Memory B cell (primary cell): ENCODE measurements at regions not wholly inside any gene's neighbourhood (a gene's known extent, or its start where the extent isn't known, plus 50 kb on each side); places are given as distances from the start of the nearest gene placed in this dataset.

ENCODE experiments used
- ATAC-seq: fragments of 150-1000 bp; cut with Tn5 transposase; 2 replicates; pipeline ENCODE4 v1.10.0; 2021; ENCODE audit warnings: low read depth, mild to moderate bottlenecking, moderate library complexity
- DNase-seq, 2 donors: peaks; one replicate each; pipeline ENCODE4 v3.0.0; 2022; ENCODE audit warnings: low spot score in 2 of 2
- H3K27ac Mint-ChIP-seq: one replicate; pipeline ENCODE4 v1.8.0; 2022; ENCODE audit warnings: mild to moderate bottlenecking, moderate library complexity, mixed read lengths
- H3K27me3 Mint-ChIP-seq: one replicate; pipeline ENCODE4 v1.8.0; 2022; ENCODE audit warnings: mixed read lengths
- H3K36me3 Mint-ChIP-seq: one replicate; pipeline ENCODE4 v1.8.0; 2022; ENCODE audit warnings: mild to moderate bottlenecking, mixed read lengths
- H3K4me1 Mint-ChIP-seq: one replicate; pipeline ENCODE4 v1.8.0; 2022; ENCODE audit warnings: mixed read lengths
- H3K4me3 Mint-ChIP-seq: one replicate; pipeline ENCODE4 v1.8.0; 2022; ENCODE audit warnings: mild to moderate bottlenecking, moderate library complexity, mixed read lengths
- H3K9me3 Mint-ChIP-seq: one replicate; pipeline ENCODE4 v1.8.0; 2022; ENCODE audit warnings: mixed read lengths

DNA sequence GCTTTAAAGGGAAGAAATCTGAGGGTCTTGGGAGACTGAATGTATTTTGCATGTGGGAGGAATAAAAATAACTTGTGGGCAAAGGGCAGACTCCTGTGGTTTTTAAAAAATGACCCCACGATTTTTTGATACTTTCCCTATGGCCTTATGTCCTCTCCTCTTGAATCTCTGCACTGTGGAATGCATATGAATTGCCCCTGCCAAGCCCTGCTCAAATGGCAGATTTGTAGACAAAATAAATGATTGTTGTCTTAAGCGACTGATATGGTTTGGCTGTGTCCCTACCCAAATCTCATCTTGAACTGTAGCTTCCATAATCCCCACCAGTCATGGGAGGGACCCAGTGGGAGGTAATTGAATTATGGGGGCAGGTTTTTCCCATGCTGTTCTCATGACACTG is 223.8 kb downstream of the DACT1 start:
- Mint-ChIP-seq H3K36me3 (peaks cover 3% of the 10 kb centered on the region), H3K27ac (no peak overlapping the region), H3K4me1 (no peaks in the 10 kb centered on the region), H3K27me3 (peaks cover 10% of the 10 kb centered on the region), H3K4me3 (no peak overlapping the region), H3K9me3 (peaks cover 18% of the 10 kb centered on the region)
- no peak for ATAC-seq
- DNase-seq: no peak

DNA sequence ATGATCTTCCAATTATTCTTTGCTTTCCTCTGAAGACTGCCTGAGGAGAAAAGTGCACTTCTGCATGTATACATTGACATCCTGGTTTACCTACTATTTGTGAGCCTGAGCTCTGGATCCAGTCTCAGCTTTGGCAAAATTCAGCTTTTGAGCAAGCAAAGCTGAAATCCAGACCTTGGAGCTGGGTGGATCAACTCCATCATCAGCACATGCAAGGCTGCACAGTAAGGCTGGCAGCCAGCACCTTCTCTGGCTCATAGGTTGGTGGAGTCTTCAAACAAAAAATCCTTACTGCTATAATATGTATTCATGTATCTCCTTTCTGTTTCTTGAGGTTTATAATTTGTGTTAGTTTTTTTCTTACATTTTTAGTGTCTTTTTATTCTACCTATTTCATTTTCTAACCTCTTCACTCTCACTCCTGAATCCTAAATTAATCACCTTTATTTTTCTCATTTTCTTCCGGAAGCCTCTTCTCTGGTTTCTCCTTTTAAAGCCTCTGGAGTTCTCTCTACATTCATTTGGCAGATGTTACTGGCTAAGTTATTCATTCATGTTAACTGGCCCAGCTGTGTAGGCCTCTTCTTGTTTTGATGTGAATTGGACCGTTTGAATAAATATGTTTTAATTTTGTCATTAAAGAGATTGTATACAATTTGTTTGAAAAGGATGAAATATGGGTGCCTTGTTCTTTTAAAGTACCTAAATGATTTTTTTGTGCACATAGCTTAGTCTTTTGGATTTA is 224.8 kb downstream of the DACT1 start:
- Mint-ChIP-seq H3K4me1 (no peaks in the 10 kb centered on the region), H3K4me3 (no peak overlapping the region), H3K27ac (no peak overlapping the region), H3K36me3 (peaks cover 3% of the 10 kb centered on the region), H3K9me3 (peaks cover 14% of the 10 kb centered on the region), H3K27me3 (peaks cover 10% of the 10 kb centered on the region)
- no peak for DNase-seq
- no peak for ATAC-seq

DNA sequence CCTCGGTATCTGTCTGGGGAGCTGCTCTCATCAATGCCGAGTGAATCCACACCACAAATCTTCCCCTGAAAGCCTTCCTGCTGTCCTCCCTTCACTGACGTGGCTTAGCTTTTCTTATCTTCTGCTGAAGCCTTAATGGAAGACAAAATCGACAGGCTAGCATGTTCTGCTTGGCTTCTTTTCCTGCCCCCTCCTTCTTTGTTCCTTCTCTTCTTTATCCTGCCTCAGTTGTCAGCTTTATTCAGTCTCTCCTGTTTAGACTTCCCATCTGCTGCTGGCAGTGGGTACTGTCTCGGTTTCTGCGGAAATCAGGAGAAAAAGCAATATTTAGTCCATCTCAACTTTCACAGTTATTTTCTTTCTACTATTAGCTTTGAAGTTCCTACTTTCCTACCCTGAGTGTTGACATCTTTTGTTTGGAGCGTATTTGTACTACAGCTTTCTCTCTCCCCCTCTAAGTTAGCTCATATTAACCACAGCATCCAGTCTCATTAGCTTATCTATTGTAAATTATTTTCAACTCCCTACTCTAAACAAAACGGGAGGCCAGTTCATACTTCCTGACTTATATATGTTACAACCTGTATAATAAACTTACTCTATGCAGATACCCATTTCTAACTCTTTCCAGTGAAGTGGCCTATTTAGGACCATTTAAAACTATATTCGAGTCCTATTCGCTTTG is 226.0 kb downstream of the DACT1 start:
- DNase-seq (no peak), ATAC-seq (no peak)
- no peaks in the 10 kb centered on the region for H3K4me1 Mint-ChIP-seq
- peaks cover 12% of the 10 kb centered on the region for H3K27me3 Mint-ChIP-seq
- H3K36me3 Mint-ChIP-seq: peaks cover 3% of the 10 kb centered on the region
- no peak overlapping the region for H3K4me3 Mint-ChIP-seq
- H3K27ac Mint-ChIP-seq: no peak overlapping the region
- H3K9me3 Mint-ChIP-seq: peaks cover 7% of the 10 kb centered on the region

DNA sequence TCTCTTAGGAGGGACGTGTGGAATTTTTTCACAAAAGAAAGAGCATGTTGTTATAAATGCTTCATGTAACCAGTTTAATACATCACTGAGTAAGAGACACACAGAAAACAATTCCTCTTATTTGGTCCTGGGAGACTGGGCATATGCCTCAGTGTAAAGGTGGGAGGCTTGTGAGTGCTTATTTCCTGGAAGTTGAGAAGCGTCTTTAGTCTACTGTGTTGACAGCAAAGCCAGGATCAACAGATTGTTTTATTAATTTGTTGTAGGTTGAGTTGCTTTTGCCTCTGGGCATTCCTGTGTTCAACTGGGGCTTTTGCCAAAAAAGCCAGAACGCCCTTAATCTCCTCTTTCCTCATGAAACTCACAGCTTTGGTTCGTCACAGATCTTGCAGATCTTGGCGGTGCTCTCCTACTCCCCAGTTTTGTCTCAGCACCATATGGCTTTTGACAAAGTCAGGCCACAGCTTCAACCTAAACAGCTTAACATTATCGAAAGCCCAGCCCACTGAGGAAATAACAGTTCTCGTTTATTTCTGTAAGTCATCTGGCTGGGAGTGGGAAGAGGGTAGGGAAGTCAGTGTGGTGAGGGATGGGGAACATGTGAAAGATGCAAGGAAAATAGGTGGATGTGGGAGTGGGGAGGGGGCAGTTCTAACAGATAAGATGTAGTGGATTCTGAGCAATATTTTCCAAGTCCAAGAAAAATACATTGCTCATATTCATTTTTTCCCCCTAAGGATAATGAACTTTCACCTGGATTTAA is 227.2 kb downstream of the DACT1 start:
- ATAC-seq (no peak), DNase-seq (no peak)
- H3K4me1 Mint-ChIP-seq: no peaks in the 10 kb centered on the region
- H3K9me3 Mint-ChIP-seq: peaks cover 2% of the 10 kb centered on the region
- no peaks in the 10 kb centered on the region for H3K36me3 Mint-ChIP-seq
- H3K27ac Mint-ChIP-seq: no peak overlapping the region
- no peak overlapping the region for H3K4me3 Mint-ChIP-seq
- peaks cover 10% of the 10 kb centered on the region for H3K27me3 Mint-ChIP-seq

DNA sequence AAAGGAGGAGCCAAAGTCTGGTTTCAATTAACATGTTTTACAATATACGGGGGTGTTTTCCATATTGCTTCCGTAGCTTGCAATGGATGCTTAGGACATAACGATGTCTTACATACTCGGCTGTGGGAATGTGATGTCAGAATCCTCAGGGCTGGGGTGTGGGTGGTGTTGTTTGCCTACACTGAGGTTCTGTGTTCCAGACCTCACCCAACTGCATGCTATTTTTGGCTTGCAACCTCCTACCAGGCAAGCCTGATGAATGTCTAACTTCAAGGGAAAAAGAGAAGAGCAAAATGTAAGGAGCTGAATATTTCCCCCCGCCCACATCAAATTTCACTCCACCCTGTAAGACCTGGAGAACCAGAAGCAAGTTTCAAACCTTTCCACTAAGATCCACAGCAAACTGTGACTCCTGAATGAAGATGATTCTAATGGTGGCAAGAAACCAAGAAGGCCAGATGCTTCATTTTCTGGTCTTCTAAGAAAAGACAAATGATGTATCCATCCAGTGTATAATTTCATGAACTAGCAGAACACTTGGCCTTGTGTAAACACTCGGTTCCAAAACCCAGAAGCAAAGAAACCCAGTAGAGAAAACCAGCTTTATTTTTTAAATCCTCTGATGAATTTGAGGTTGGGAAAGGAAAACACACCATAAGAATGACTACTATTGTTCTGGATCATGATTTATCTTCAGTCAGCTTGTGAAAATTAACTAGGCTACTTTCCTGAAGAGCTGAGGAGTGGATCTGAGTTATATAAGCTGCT is 227.9 kb downstream of the DACT1 start:
- ATAC-seq (no peak), DNase-seq (no peak)
- no peak overlapping the region for H3K27ac Mint-ChIP-seq
- H3K36me3 Mint-ChIP-seq: no peaks in the 10 kb centered on the region
- H3K9me3 Mint-ChIP-seq: peaks cover 2% of the 10 kb centered on the region
- no peak overlapping the region for H3K4me3 Mint-ChIP-seq
- no peaks in the 10 kb centered on the region for H3K4me1 Mint-ChIP-seq
- peaks cover 10% of the 10 kb centered on the region for H3K27me3 Mint-ChIP-seq

DNA sequence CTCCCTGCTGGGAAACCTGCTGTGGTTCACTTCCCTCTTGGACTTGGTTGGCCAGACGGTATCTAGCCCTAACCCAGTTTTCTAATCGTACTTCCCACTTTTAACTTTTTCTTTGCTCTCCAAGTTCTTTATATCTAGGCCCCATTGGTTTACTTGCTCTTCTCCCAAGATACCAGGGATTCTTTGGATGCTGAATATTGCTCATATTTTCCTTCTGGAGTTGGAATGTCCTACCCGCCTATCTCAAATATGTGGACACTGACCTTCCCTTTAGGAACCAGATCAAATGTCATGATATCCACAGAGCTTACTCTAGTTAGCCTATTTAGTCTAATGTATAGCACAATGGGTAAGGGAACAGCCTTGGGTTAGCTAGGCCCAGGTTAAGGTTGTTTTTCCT is 228.6 kb downstream of the DACT1 start:
- H3K4me1 Mint-ChIP-seq: no peaks in the 10 kb centered on the region
- no peak for ATAC-seq
- H3K36me3 Mint-ChIP-seq: no peaks in the 10 kb centered on the region
- no peak overlapping the region for H3K4me3 Mint-ChIP-seq
- no peak overlapping the region for H3K27ac Mint-ChIP-seq
- DNase-seq: no peak
- H3K27me3 Mint-ChIP-seq: peaks cover 10% of the 10 kb centered on the region
- H3K9me3 Mint-ChIP-seq: peaks cover 2% of the 10 kb centered on the region

DNA sequence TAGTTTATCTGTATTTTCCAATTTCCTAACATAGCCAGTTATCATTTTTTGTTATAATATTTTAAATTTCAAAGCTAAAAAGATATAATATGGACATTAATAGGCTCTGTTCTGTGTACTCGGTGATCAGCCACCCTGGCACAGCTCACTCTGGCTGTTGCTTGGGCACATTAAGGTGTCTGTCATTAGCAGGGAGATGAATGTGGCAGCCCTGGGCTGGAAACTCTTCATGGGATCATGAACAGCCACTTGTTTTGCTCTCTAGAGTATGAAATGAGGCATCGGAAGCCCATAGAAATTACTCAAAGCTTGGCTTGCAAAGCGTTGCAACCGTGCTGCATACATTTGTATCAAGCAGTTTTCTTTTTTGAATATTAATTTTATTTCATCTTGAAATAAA is 233.2 kb downstream of the DACT1 start:
- no peak overlapping the region for H3K27ac Mint-ChIP-seq
- no peaks in the 10 kb centered on the region for H3K36me3 Mint-ChIP-seq
- H3K27me3 Mint-ChIP-seq: peaks cover 5% of the 10 kb centered on the region

DNA sequence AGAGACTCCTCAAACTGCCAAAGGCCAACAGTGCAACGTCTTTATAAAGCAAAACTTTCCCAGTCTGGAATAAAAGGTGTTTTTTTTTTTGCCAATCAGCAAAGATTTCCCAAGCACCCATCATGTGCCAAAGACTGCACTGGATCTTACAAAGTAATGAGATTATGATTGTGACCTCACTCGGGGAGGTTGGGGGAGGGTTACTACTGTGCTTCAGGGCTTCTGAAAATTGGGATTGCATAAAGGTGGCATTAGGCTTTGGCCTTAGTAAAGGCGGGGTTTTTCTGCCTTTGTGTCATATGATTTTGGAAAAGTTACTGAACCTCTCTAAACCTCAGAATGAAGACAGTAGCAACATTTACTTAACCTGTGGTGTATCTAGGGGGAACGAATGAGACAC is 233.8 kb downstream of the DACT1 start:
- Mint-ChIP-seq H3K36me3 (no peaks in the 10 kb centered on the region), H3K4me3 (no peak overlapping the region), H3K27me3 (peaks cover 3% of the 10 kb centered on the region), H3K4me1 (no peaks in the 10 kb centered on the region), H3K27ac (no peak overlapping the region), H3K9me3 (no peaks in the 10 kb centered on the region)
- DNase-seq: no peak
- no peak for ATAC-seq

More for the DNA sequence above, 233.2 kb downstream of the DACT1 start:
- ATAC-seq (no peak), DNase-seq (no peak)
- H3K4me1 Mint-ChIP-seq: no peaks in the 10 kb centered on the region
- H3K4me3 Mint-ChIP-seq: no peak overlapping the region
- no peaks in the 10 kb centered on the region for H3K9me3 Mint-ChIP-seq

DNA sequence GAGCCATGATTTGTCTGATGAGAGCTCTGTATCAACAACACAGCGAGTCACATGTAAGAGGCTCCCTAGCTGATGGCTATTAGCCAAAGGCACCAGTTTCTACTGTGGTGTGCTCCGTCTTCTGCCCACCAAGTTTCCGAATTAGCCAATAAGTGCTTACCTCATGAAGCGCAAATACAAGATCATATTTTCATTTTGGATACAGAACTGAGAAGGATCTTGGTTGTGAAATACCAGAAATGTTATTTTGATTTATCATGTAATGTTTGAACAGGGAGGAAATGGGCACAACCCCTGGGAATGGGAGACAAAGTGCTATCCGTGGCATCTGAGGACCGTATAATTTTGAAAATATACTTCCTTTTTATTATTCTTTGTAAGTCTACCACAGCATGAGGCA is 234.3 kb downstream of the DACT1 start:
- Mint-ChIP-seq H3K4me1 (no peaks in the 10 kb centered on the region), H3K36me3 (no peaks in the 10 kb centered on the region), H3K4me3 (no peak overlapping the region), H3K27me3 (peaks cover 3% of the 10 kb centered on the region), H3K27ac (no peak overlapping the region), H3K9me3 (peaks cover 3% of the 10 kb centered on the region)
- no peak for ATAC-seq
- DNase-seq: no peak

DNA sequence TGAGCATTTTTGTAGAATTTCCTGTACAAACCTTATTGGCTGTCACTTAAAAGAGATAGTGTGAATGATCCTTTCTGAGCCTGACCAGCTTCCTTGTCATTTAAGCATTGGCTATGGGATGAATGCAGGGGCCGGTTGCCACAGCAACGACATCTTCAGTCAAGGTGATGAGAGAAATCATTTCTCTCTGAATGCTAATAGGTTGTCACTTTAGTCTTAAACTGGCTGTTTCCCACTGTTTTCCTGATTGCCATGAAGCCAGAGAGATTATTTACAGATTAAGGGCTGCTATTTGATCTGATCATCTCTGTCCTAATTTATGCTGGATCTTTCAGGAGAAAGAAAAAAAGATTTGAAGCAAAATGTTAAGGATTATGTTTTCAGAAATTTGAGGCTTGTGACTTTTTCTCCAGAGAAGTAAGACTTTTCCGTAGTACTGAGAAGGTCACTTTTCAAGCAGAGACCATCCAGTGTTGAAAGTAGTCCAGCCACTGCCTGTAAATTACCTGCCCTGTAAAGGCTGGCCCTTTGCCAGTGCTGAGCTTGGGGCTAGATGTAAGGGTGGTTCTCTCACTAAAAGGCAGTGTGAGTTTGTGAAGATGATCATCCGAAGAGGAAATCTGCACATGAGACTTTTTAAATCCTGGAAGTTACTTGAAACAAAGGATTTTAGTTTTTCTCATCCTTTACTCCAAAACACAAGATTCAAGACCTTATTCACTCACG is 235.6 kb downstream of the DACT1 start:
- Mint-ChIP-seq H3K9me3 (peaks cover 3% of the 10 kb centered on the region), H3K4me3 (no peak overlapping the region), H3K27ac (no peak overlapping the region), H3K4me1 (no peaks in the 10 kb centered on the region), H3K27me3 (peaks cover 1% of the 10 kb centered on the region), H3K36me3 (no peaks in the 10 kb centered on the region)
- no peak for DNase-seq
- no peak for ATAC-seq

DNA sequence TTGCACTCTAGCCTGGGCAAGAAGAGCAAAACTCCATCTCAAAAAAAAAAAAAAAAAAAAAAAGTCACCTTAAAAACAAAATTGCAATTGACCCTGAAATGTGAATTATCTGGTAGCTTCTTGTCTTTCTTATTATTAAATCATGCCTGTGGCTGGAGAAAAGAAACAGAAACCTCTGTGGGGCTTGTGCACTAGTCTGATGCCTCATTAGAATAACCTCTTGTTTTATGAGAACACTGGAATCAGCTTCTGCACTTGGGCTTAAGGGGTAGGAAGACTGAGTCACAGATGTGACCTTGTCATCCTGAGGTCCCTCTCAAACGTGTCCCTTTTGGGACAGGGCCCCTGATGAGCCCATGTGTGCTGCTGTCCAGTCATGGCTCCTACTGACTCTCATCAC is 237.9 kb downstream of the DACT1 start:
- DNase-seq (no peak), ATAC-seq (no peak)
- no peaks in the 10 kb centered on the region for H3K36me3 Mint-ChIP-seq
- H3K27ac Mint-ChIP-seq: no peak overlapping the region
- no peak overlapping the region for H3K4me3 Mint-ChIP-seq
- no peaks in the 10 kb centered on the region for H3K4me1 Mint-ChIP-seq
- peaks cover 1% of the 10 kb centered on the region for H3K27me3 Mint-ChIP-seq
- H3K9me3 Mint-ChIP-seq: peaks cover 5% of the 10 kb centered on the region

DNA sequence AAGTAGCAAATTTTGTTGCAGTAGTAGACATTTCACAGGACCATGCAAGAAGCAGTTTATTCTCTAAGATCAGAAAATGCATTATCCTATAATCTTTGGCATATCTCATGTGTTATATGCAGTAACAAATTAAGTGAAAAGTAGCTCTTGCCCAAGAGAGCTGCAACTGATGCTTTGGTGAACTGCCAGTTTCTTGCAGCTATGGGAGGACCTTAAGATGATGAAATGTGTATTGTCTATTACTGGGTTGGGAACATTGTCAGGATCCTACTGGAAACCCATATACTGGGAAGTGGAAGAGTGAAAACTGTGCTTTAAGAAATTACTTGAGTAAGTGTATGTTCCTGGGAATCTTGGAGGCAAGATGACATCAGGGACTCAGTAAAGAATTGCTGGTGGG is 238.8 kb downstream of the DACT1 start:
- Mint-ChIP-seq H3K36me3 (no peaks in the 10 kb centered on the region), H3K9me3 (peaks cover 5% of the 10 kb centered on the region), H3K4me1 (no peaks in the 10 kb centered on the region), H3K4me3 (no peak overlapping the region), H3K27me3 (peaks cover 1% of the 10 kb centered on the region), H3K27ac (no peak overlapping the region)
- DNase-seq: no peak
- no peak for ATAC-seq

DNA sequence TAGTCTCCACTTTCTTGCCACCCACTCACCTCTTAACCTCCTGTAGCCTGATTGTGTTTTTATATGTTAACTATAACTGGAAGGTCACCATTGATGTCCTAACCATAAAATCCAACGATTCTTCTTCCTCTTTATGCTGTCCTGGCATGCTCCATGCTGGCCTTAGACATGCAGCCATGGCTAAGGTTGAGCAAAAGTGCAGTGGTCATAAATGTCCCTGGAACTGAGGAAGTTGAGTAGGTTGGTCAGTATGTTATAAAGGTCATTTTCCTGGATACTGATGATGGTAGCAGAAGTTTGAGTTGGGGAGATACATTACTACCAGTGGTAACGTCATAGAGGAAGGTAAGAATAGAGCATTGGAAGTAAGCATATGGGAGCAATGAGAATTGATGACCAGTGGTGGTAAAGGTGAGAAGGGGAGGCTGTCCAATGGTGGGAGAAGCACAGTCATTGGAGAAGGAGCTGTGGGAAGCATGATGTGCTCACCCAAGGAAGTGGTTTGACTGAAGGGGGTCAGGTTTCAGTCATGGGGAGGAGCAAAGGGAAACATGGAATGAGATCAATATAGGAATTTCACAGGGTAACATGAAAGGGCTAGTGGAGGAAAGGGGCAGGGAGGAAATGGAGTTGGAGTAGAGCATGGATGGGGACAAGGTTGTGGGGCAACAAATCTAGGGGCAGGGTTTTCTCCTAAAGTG is 240.8 kb downstream of the DACT1 start:
- ATAC-seq: no peak
- peaks cover 5% of the 10 kb centered on the region for H3K9me3 Mint-ChIP-seq

More for the DNA sequence above, 240.8 kb downstream of the DACT1 start:
- Mint-ChIP-seq H3K4me3 (no peak overlapping the region), H3K4me1 (no peaks in the 10 kb centered on the region), H3K27me3 (no peaks in the 10 kb centered on the region), H3K36me3 (no peaks in the 10 kb centered on the region), H3K27ac (no peak overlapping the region)
- DNase-seq: no peak
